ENCODE measurements at regions not wholly inside any gene's neighbourhood (a gene's known extent, or its start where the extent isn't known, plus 50 kb on each side); places are given as distances from the start of the nearest gene placed in this dataset.

DNA sequence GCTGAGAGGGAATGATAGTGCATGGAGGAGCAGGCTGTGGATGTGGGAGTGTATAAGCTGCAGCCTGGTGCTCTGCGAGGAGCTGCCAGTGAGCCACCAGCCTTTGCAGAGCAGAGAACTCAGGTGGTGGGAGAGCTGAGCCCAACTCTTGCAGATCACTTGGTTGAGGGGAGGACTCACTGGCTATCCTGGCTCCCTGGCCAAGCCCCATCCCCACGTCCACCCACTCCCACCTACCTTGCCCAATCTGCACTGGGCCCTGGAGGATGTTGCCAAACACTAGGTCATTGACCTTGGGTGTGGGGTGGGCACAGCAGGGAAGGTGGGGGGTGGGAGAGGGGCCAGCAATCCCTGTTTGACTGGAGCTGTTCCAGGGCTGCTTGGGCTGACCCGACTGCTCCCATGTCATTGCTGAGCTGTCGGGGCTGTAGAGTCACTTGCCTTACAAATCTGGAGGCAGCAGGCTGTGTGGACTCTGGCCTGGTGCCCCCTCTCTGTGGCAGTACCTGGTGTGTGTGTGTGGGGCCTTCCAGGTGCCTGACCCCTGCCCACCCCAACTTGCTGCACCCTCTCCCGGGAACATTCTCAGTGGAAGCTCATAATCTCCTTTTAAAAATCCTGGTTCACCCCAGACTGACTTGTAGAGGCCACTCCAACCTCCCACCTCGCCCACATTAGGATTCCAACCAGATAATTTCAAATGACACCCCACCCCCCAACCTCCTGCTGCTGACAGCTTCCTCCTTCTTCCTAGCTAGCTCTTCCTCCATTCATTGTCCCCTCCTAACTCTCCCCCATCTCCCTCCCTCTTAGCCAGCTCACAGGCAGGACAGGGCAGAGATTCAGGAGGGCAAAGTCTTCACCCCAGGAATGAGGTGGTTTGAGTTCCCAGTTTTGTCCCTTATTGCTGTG, 162.3 kb downstream of the MRPL14 start:
- H2BK5ac ChIP-seq (ENCODE audit: low read length), result no peak overlapping the region
- DNase-seq (ENCODE audit: low spot score), result no peak
- no peak overlapping the region for H3K27ac ChIP-seq (replicated peaks; ENCODE audit: low read length)
- no peaks in the 10 kb centered on the region for H3K79me1 ChIP-seq (ENCODE audit: low read depth, low read length)
- H3K18ac ChIP-seq (ENCODE audit: low read length), result peak overlapping the region; percentile 62
- H4K91ac ChIP-seq (ENCODE audit: low read depth, low read length, poor library complexity), result no peak overlapping the region
- H3K27me3 ChIP-seq (ENCODE audit: control insufficient read depth in 3 of 3, insufficient read depth in 3 of 3, low read depth in 1 of 3, low read length in 3 of 3), result no peaks in the 10 kb centered on the region
- H2AFZ ChIP-seq (ENCODE audit: low read length), result peak overlapping the region; percentile 31
- H3K36me3 ChIP-seq (replicated peaks in 1 of 2; ENCODE audit: control insufficient read depth in 2 of 2, insufficient read depth in 2 of 2, low read length in 2 of 2), result no peaks in the 10 kb centered on the region
- H2AK5ac ChIP-seq (ENCODE audit: low read depth, low read length), result peak overlapping the region; percentile 89
- H3K4me1 ChIP-seq (ENCODE audit: control insufficient read depth in 2 of 2, insufficient read depth in 1 of 2, low read depth in 1 of 2, low read length in 2 of 2), result peaks cover 12 to 22% of the 10 kb centered on the region in 2 donors
- no peak overlapping the region for H2BK12ac ChIP-seq (ENCODE audit: low read length)
- no peaks in the 10 kb centered on the region for H3K9me3 ChIP-seq (replicated peaks in 1 of 2; ENCODE audit: control insufficient read depth in 2 of 2, insufficient read depth in 1 of 2, low read depth in 1 of 2, low read length in 2 of 2)
- H3K23ac ChIP-seq (ENCODE audit: low read depth, low read length, poor library complexity), result peak overlapping the region; percentile 3
- H3K4me3 ChIP-seq (ENCODE audit: low read length in 2 of 2), result no peak overlapping the region
- H3K4ac ChIP-seq (ENCODE audit: low read length), result no peak overlapping the region
- H3K4me2 ChIP-seq (ENCODE audit: insufficient read depth, low read length, poor library complexity, severe bottlenecking), result no peak overlapping the region
- no peak overlapping the region for H4K8ac ChIP-seq (ENCODE audit: low read depth, low read length)
- peak overlapping the region; percentile 65 for H2BK15ac ChIP-seq (ENCODE audit: low read length)
- WGBS, 2 donors (ENCODE audit: extremely low coverage in 2 of 2, insufficient read length in 2 of 2, insufficient replicate concordance in 1 of 2), result no CpG with 5 or more reads among the region's 6 CpGs
- H3K14ac ChIP-seq (ENCODE audit: low read length), result no peak overlapping the region
- no peak overlapping the region for H2BK120ac ChIP-seq (ENCODE audit: low read depth, low read length)
- H3K9ac ChIP-seq (ENCODE audit: low read depth, low read length, poor library complexity), result no peak overlapping the region

- no peak overlapping the region for H3K18ac ChIP-seq (ENCODE audit: low read length)
- no peak overlapping the region for H3K4ac ChIP-seq (ENCODE audit: low read length)
- H4K91ac ChIP-seq (ENCODE audit: low read depth, low read length, poor library complexity), result no peak overlapping the region
Observed at GRCh38 chr6:43963877-43964658, 163.2 kb downstream of the MRPL14 start.

DNA sequence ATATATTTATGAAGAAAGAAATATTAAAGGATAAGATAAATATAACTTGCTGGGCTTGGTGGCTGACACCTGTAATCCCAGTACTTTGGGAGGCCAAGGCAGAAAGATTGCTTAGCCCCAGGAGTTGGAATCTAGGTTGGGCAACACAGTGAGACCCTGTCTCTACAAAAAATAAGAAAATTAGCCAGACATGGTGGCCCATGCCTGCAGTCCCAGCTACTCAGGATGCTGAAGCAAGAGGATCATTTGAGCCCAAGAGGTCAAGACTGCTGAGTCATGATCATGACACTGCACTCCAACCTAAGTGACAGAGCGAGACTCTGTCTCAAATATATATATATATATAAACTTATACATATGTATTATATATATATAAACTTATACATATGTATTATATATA, 164.0 kb downstream of the MRPL14 start:
- Histone ChIP-seq H3K36me3 (replicated peaks in 1 of 2; ENCODE audit: control insufficient read depth in 2 of 2, insufficient read depth in 2 of 2, low read length in 2 of 2) (no peaks in the 10 kb centered on the region), H2AK5ac (ENCODE audit: low read depth, low read length) (no peak overlapping the region), H2BK15ac (ENCODE audit: low read length) (no peak overlapping the region), H3K18ac (ENCODE audit: low read length) (no peak overlapping the region), H3K9ac (ENCODE audit: low read depth, low read length, poor library complexity) (no peak overlapping the region), H2BK12ac (ENCODE audit: low read length) (no peak overlapping the region), H3K4me3 (ENCODE audit: low read length in 2 of 2) (no peak overlapping the region), H4K8ac (ENCODE audit: low read depth, low read length) (no peak overlapping the region), H3K4me2 (ENCODE audit: insufficient read depth, low read length, poor library complexity, severe bottlenecking) (no peak overlapping the region), H3K4me1 (ENCODE audit: control insufficient read depth in 2 of 2, insufficient read depth in 1 of 2, low read depth in 1 of 2, low read length in 2 of 2) (peaks cover 3 to 13% of the 10 kb centered on the region in 2 donors), H3K27me3 (ENCODE audit: control insufficient read depth in 3 of 3, insufficient read depth in 3 of 3, low read depth in 1 of 3, low read length in 3 of 3) (no peaks in the 10 kb centered on the region), H2BK5ac (ENCODE audit: low read length) (no peak overlapping the region), H3K4ac (ENCODE audit: low read length) (no peak overlapping the region), H3K23ac (ENCODE audit: low read depth, low read length, poor library complexity) (no peak overlapping the region), H4K91ac (ENCODE audit: low read depth, low read length, poor library complexity) (no peak overlapping the region), H2AFZ (ENCODE audit: low read length) (no peak overlapping the region), H3K27ac (replicated peaks; ENCODE audit: low read length) (no peak overlapping the region), H3K14ac (ENCODE audit: low read length) (no peak overlapping the region), H3K9me3 (replicated peaks in 1 of 2; ENCODE audit: control insufficient read depth in 2 of 2, insufficient read depth in 1 of 2, low read depth in 1 of 2, low read length in 2 of 2) (no peaks in the 10 kb centered on the region), H3K79me1 (ENCODE audit: low read depth, low read length) (no peaks in the 10 kb centered on the region), H2BK120ac (ENCODE audit: low read depth, low read length) (no peak overlapping the region)
- no CpG with 5 or more reads among the region's 1 CpG for WGBS, 2 donors (ENCODE audit: extremely low coverage in 2 of 2, insufficient read length in 2 of 2, insufficient replicate concordance in 1 of 2)
- DNase-seq (ENCODE audit: low spot score), result no peak

More at GRCh38 chr6:43963877-43964658, 163.2 kb downstream of the MRPL14 start:
- Histone ChIP-seq H3K36me3 (replicated peaks in 1 of 2; ENCODE audit: control insufficient read depth in 2 of 2, insufficient read depth in 2 of 2, low read length in 2 of 2) (no peaks in the 10 kb centered on the region), H3K4me1 (ENCODE audit: control insufficient read depth in 2 of 2, insufficient read depth in 1 of 2, low read depth in 1 of 2, low read length in 2 of 2) (peaks cover 12 to 22% of the 10 kb centered on the region in 2 donors), H3K23ac (ENCODE audit: low read depth, low read length, poor library complexity) (peak overlapping the region; percentile 3), H4K8ac (ENCODE audit: low read depth, low read length) (no peak overlapping the region), H2AFZ (ENCODE audit: low read length) (peak overlapping the region; percentile 31), H3K4me2 (ENCODE audit: insufficient read depth, low read length, poor library complexity, severe bottlenecking) (no peak overlapping the region), H3K27ac (replicated peaks; ENCODE audit: low read length) (no peak overlapping the region), H3K14ac (ENCODE audit: low read length) (no peak overlapping the region), H3K79me1 (ENCODE audit: low read depth, low read length) (no peaks in the 10 kb centered on the region), H2BK120ac (ENCODE audit: low read depth, low read length) (no peak overlapping the region), H3K9ac (ENCODE audit: low read depth, low read length, poor library complexity) (no peak overlapping the region), H3K4me3 (ENCODE audit: low read length in 2 of 2) (no peak overlapping the region), H2BK12ac (ENCODE audit: low read length) (no peak overlapping the region), H2BK15ac (ENCODE audit: low read length) (peak overlapping the region; percentile 65), H3K9me3 (replicated peaks in 1 of 2; ENCODE audit: control insufficient read depth in 2 of 2, insufficient read depth in 1 of 2, low read depth in 1 of 2, low read length in 2 of 2) (no peaks in the 10 kb centered on the region), H2BK5ac (ENCODE audit: low read length) (no peak overlapping the region), H3K27me3 (ENCODE audit: control insufficient read depth in 3 of 3, insufficient read depth in 3 of 3, low read depth in 1 of 3, low read length in 3 of 3) (no peaks in the 10 kb centered on the region), H2AK5ac (ENCODE audit: low read depth, low read length) (no peak overlapping the region)
- no CpG with 5 or more reads among the region's 6 CpGs for WGBS, 2 donors (ENCODE audit: extremely low coverage in 2 of 2, insufficient read length in 2 of 2, insufficient replicate concordance in 1 of 2)
- DNase-seq (ENCODE audit: low spot score), result no peak

GRCh38 chr6:43962458-43962857, 164.8 kb downstream of the MRPL14 start:
- Histone ChIP-seq H3K23ac (ENCODE audit: low read depth, low read length, poor library complexity) (no peak overlapping the region), H3K4me1 (ENCODE audit: control insufficient read depth in 2 of 2, insufficient read depth in 1 of 2, low read depth in 1 of 2, low read length in 2 of 2) (peaks cover 3 to 8% of the 10 kb centered on the region in 2 donors), H2BK5ac (ENCODE audit: low read length) (no peak overlapping the region), H4K91ac (ENCODE audit: low read depth, low read length, poor library complexity) (no peak overlapping the region), H3K14ac (ENCODE audit: low read length) (no peak overlapping the region), H3K27ac (replicated peaks; ENCODE audit: low read length) (no peak overlapping the region), H3K27me3 (ENCODE audit: control insufficient read depth in 3 of 3, insufficient read depth in 3 of 3, low read depth in 1 of 3, low read length in 3 of 3) (no peaks in the 10 kb centered on the region), H3K18ac (ENCODE audit: low read length) (no peak overlapping the region), H3K79me1 (ENCODE audit: low read depth, low read length) (no peaks in the 10 kb centered on the region), H3K4me3 (ENCODE audit: low read length in 2 of 2) (no peak overlapping the region), H3K9me3 (replicated peaks in 1 of 2; ENCODE audit: control insufficient read depth in 2 of 2, insufficient read depth in 1 of 2, low read depth in 1 of 2, low read length in 2 of 2) (no peaks in the 10 kb centered on the region), H3K9ac (ENCODE audit: low read depth, low read length, poor library complexity) (no peak overlapping the region), H4K8ac (ENCODE audit: low read depth, low read length) (no peak overlapping the region), H2AFZ (ENCODE audit: low read length) (no peak overlapping the region), H3K36me3 (replicated peaks in 1 of 2; ENCODE audit: control insufficient read depth in 2 of 2, insufficient read depth in 2 of 2, low read length in 2 of 2) (no peaks in the 10 kb centered on the region), H2BK12ac (ENCODE audit: low read length) (no peak overlapping the region), H3K4me2 (ENCODE audit: insufficient read depth, low read length, poor library complexity, severe bottlenecking) (no peak overlapping the region), H2AK5ac (ENCODE audit: low read depth, low read length) (no peak overlapping the region), H3K4ac (ENCODE audit: low read length) (no peak overlapping the region), H2BK15ac (ENCODE audit: low read length) (no peak overlapping the region), H2BK120ac (ENCODE audit: low read depth, low read length) (no peak overlapping the region)
- no CpG with 5 or more reads among the region's 5 CpGs for WGBS, 2 donors (ENCODE audit: extremely low coverage in 2 of 2, insufficient read length in 2 of 2, insufficient replicate concordance in 1 of 2)
- no peak for DNase-seq (ENCODE audit: low spot score)

All from neuronal stem cell (in vitro differentiated cells).